EH (cell line): ENCODE measurements at regions not wholly inside any gene's neighbourhood (a gene's known extent, or its start where the extent isn't known, plus 50 kb on each side); places are given as distances from the start of the nearest gene placed in this dataset.
"Not testable (repeated sequence)": the region's sequence is repeated elsewhere in the genome, so short reads cannot be mapped to it uniquely, and the experiment has no call there.

Experiments
- DNase-seq: peaks from one replicate; pipeline ENCODE4 v3.0.0-alpha.2; 2015; ENCODE audit warnings: low read depth

- not testable (repeated sequence) for DNase-seq
Observed at GRCh38 chr2:111425789-111426201, 305.1 kb downstream of the BCL2L11 start.

GRCh38 chr2:111427346-111427745, 306.6 kb downstream of the BCL2L11 start:
- DNase-seq = not testable (repeated sequence)

- not testable (repeated sequence) for DNase-seq
Observed at GRCh38 chr2:111428915-111429314, 308.2 kb downstream of the BCL2L11 start.

GRCh38 chr2:111429353-111429752, 308.6 kb downstream of the BCL2L11 start:
- not testable (repeated sequence) for DNase-seq

- DNase-seq = not testable (repeated sequence)
Observed at GRCh38 chr2:111430817-111431661, 310.3 kb downstream of the BCL2L11 start.

- not testable (repeated sequence) for DNase-seq
Observed at GRCh38 chr2:111432423-111432822, 311.7 kb downstream of the BCL2L11 start.

GRCh38 chr2:111432916-111433499, 312.3 kb downstream of the BCL2L11 start:
- DNase-seq = not testable (repeated sequence)

- not testable (repeated sequence) for DNase-seq
Observed at GRCh38 chr2:111433892-111434607, 313.3 kb downstream of the BCL2L11 start.

GRCh38 chr2:111434608-111434939, 313.9 kb downstream of the BCL2L11 start:
- not testable (repeated sequence) for DNase-seq

- not testable (repeated sequence) for DNase-seq
Observed at GRCh38 chr2:111435553-111436310, 315.0 kb downstream of the BCL2L11 start.

- DNase-seq = not testable (repeated sequence)
Observed at GRCh38 chr2:111436411-111436810, 315.7 kb downstream of the BCL2L11 start.

GRCh38 chr2:111437288-111437990, 316.7 kb downstream of the BCL2L11 start:
- not testable (repeated sequence) for DNase-seq

GRCh38 chr2:111438161-111438560, 317.4 kb downstream of the BCL2L11 start:
- not testable (repeated sequence) for DNase-seq

GRCh38 chr2:111439237-111439636, 318.5 kb downstream of the BCL2L11 start:
- DNase-seq = not testable (repeated sequence)

- not testable (repeated sequence) for DNase-seq
Observed at GRCh38 chr2:111441614-111442013, 320.9 kb downstream of the BCL2L11 start.

GRCh38 chr2:111442767-111443454, 322.2 kb downstream of the BCL2L11 start:
- not testable (repeated sequence) for DNase-seq

GRCh38 chr2:111444516-111444915, 323.8 kb downstream of the BCL2L11 start:
- not testable (repeated sequence) for DNase-seq

- DNase-seq = not testable (repeated sequence)
Observed at GRCh38 chr2:111445191-111445929, 324.6 kb downstream of the BCL2L11 start.

- DNase-seq = not testable (repeated sequence)
Observed at GRCh38 chr2:111445941-111446340, 325.2 kb downstream of the BCL2L11 start.

- DNase-seq = not testable (repeated sequence)
Observed at GRCh38 chr2:111447482-111447881, 326.8 kb downstream of the BCL2L11 start.
